Left lobe of liver (tissue), 2 donors: ENCODE measurements at regions not wholly inside any gene's neighbourhood (a gene's known extent, or its start where the extent isn't known, plus 50 kb on each side); places are given as distances from the start of the nearest gene placed in this dataset.
"Not testable (repeated sequence)": the region's sequence is repeated elsewhere in the genome, so short reads cannot be mapped to it uniquely, and the experiment has no call there.

ENCODE experiments used
- ATAC-seq: fragments of 200-7000 bp; cut with Tn5 transposase; one replicate; pipeline ENCODE4 v1.9.1; 2020; ENCODE audit warnings: mild to moderate bottlenecking, moderate library complexity
- DNase-seq: peaks from one replicate; pipeline ENCODE4 v3.0.0-alpha.2; 2020; ENCODE audit warnings: low spot score
- donor health status: DM: no; HTN: no; CAD: no; lungs with moderate emphysema.
- donor health status: DM: no; HTN: yes; CAD: no.

DNA sequence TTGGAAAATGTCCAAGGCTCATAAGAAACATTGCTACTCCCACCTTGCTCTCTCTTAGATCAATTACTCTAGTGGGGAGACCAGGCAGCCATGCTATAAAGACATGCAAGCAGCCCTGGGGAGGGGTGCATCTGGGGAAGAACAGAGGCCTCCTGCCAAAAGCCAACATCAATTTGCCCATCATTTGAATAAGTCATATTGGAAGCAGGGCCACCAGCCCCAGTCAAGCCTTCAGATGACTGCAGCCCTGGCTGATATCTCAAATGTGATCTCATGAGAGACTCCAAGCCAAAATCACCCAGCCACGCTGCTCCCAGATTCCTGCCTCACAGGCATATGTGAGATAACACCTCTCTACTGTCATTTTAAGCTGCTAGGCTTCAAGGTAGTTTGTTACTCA, 157.5 kb upstream of the PDE1C start:
- DNase-seq: no peak
- ATAC-seq: no peak

DNA sequence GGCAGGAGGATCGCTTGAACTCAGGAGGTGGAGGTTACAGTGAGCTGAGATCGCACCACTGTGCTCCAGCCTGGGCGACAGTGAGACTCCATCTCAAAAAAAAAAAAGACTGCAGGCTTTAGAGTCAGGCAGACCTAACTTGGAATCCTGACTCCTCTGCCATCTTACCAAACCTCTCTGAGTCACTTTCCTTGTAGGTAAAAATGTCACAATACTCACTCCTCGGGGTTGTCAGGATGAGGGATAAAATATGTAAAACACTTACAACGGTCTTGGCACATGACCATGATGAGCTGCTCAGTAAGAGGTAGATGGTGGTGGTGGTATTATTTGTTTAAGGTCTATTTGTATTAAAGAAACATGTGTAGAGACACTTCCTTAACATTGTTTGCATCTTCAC, 154.1 kb upstream of the PDE1C start:
- no peak for ATAC-seq
- DNase-seq: no peak

DNA sequence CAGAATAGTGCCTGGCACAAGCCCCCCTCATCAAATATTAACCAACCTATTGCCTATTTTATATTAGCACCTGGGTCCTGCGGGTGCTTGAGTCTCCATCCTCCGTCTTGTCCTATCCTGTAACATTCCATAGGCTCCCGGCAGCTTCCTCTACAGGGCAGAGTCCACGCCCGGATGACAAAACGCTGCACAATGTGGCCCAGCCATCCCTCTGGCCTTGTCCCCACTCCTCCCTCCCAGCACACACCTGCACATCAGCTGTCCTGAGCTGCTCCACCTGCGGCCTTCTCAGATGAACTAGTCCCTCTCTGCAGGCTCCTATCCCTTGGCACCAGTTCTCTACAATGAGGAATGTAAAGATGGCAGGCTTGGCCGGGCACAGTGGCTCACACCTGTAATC, 153.5 kb upstream of the PDE1C start:
- no peak for DNase-seq
- ATAC-seq: no peak

DNA sequence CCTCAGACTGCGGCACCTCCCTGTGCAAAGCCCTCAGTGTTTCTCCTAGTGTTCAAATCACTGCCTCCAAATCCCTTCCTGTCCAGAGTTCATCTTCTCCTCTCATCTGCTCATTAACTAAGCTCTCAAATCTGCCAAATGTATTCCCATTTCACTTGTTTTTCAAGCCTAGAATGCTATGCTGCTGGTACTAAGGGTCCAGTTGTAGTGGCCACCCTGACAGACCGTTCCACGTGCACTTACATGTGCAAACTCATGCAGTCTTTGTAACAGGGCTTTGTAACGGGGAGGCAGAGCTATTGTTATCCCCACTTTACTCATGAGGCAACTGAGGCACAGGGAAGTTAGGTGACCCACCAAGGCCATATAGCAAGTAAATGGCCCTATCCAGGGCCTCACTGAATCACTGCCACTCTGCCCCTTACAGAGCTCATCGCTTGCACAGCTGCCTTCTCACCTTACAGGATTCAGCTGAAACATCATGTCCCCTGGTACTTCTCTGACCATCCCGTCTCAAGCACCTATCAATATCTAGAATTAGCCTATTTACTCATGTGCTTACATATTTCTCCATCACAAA, 153.0 kb upstream of the PDE1C start:
- ATAC-seq: no peak
- no peak for DNase-seq

DNA sequence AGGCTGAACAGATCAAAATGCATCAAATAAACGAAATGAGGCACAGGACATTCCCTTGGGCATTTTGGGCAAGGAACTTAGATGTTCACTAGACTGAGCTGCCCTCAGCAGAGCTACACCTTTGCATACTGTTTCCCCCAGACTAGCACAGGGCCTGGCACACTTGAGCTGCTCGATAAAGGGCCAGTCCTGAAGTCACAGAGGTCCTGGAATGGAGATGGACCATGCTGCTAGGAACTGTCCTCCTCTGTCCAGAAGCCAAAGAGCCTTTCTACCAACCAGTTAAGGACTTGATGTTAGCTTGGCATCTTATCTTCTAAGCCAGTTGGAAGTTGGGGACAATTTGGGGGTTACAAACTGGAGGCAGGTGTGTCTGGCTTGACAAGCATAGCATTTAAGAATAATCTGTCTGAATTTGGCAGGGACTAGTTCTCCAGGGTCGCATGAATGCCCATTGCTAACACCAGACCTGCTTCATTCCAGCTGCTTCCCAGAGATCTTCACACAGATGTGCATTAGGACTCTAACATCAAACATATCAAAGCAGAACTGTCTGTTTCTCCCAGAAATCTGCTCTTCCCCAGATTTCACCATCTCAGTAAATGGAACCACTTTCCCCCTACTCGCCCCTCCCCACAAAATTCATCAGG, 152.2 kb upstream of the PDE1C start:
- no peak for DNase-seq
- ATAC-seq: no peak

DNA sequence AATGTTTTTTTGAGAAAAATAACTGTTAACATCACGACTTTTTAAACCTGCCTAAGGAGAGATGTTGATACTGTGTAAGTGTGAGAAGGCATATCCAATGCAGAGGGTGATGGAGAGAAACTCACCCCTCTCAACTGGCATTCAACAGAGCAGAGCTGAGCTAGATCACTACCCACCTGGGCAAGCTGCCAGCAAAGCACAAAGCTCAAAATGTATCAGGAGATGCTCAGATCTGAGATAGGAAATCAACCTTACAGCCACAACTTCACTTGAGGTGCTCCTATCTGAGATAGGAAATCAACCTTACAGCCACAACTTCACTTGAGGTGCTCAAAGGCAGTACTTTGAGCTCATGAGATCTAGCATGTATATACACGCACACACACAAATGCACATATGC, 151.5 kb upstream of the PDE1C start:
- no peak for ATAC-seq
- no peak for DNase-seq

DNA sequence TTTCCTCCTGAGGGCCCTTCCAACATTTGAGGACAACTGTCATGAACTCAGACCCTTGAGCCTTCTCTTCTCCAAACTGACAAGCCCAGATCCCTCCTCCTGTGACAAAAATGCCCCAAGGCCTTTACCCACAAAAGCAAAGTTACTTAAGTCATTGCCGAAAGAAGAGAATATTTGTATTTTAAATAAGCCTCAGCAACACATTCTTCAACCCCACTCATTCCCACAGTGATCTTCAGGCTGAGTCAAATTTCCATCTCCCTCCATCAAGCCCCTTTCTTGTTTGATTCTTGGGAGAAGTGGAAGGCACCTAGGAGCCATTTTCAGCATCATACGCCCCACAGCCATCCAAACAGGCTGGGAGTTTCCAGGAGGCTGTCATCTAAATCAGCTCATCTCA, 150.8 kb upstream of the PDE1C start:
- DNase-seq (no peak), ATAC-seq (no peak)

DNA sequence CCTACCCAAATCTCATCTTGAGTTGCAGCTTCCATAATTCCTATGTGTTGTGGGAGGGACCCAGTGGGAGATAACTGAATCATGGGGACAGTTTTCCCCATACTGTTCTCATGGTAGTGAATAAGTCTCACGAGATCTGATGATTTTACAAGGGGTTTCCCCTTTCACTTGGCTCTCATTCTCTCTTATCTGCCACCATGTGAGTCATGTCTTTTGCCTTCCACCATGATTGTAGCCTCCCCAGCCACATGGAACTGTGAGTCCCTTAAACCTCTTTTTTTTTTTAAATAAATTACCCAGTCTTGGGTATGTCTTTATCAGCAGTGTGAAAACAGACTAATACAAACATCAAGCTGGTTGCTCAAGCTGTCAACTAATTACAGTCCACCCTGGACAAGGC, 149.6 kb upstream of the PDE1C start:
- DNase-seq, ATAC-seq: not testable (repeated sequence)

DNA sequence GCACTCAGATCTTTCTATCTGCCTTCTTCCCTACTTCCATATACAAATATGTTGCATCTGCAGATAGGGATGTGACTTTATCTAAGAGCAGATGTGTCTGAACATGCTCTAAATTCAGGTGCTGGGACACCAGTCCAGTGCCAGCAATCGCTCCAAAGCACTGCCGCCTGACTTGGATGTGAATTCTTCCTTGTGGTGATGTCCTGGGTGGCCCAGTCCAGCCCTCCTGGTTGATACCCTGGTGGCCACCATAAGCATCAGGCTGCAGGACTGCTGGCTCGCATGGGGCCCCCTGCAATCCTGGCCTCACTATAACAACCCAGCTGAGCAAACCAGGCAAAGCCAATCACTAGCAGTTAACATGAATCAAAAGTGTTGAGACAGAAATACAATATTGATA, 149.2 kb upstream of the PDE1C start:
- no peak for DNase-seq
- ATAC-seq: no peak

DNA sequence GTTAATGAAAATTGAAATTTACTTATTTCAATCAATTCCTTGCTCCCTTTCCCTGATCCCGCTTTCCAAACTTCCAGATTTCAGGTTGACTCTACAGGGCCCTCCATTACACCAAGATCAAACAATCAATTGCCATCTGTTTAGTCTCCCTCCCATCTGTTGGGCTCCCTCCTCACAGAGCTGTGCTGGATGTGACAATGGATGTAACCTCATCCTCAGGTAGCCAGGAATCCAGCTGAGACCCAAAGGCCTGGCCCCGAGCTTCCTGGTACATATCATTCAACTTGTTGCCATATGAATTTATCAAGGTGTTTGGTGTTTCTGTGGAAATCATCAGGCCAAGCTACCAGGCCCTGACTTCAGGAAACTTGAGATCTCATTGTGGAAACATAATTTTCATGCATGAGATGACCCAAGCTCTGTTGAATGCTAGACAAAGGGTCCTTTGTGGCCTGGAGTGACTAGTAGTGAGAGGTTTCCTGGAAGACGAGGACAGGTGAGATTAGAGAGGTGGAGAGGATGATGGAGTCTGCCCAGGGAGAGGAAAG, 148.6 kb upstream of the PDE1C start:
- DNase-seq: no peak
- ATAC-seq: no peak

DNA sequence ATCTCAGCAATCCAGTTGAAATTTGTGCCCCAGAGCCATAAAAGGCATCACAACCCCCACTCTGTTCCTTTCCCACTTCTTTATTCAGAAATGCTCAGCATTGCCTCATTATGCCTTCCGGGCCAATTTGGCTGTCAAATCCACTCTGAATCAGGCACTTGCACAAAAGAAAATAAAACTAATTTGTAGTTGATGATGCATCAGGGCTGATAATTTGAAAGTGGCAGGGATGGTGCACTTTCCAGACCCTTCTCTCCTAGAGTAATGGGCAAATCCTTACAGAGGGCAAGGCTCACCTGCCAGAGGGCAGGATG, 147.9 kb upstream of the PDE1C start:
- DNase-seq (no peak), ATAC-seq (no peak)

DNA sequence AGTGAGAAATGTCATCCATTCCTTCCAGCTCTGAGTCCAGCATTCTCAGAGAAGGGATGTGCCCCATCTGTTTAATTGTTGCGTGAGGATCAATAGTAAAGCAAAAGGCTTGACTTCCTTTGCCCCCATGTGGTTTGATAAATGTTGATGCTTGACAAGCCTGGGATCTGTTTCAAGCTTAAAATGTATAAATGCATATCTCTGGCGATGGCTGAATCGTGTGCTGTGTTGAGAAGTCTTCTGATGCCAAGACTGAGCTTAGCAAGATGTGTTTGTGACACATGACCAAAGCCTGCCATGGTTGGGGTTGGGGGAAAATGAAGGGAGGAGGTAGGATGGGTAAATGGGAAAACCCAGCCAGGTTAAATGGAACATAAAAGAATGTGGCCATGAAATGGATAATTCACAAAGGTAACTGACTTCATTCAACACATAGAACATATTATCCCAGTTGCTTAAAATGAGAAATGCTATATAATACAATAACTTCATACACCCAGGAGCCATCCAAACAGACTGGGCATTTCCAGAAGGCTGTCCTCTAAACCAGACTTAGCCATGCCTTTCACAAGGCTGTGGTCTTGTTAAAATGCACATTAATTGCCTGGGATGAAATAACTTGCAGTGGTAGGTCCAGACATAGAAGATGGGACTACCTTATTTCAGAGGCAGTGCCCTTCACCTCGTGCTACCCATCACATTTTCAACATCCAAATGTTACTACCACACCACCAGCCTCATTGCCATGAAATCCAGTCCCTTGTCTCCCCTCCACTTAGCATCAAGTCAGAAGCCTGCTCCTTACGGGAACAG, 147.3 kb upstream of the PDE1C start:
- DNase-seq: no peak
- ATAC-seq: no peak

DNA sequence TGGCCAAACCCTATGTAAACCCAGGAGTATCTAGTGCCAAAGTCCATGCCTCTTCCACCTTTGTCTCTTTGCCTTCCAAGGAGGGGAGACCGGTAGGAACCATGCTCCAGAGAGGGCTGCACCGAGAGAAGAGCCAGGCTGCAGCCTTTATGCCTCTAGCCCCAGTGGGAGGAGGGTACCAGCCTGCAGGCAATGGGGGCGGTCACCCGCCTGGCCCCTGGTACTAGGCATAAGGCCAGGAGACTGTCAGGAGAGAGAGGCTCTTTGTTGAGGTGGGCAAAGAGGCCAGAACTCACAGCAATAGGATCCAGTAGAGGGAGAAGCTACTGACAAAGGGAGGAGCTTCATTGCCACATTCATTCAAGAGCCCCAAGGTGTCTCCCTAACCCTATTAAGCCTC, 146.6 kb upstream of the PDE1C start:
- ATAC-seq: no peak

DNA sequence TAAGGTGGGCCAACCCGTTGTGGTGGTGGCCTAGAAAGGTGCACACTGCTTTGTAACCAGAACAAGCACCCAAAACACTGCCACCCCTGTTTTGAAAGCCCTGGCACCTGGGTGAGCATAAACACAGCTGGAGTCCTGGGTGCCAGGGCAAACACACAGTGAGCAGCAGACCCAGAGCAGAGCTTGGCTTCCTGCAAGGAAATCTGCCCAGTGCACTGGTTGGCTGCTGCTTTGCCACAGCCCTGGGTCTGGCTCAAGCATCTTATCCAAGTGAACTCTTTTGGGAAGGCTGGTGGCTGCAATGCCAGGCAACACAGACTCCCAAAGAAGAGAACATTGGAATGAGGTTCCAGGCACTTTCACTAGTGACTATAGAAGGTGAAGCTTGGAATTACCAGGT, 145.5 kb upstream of the PDE1C start:
- DNase-seq: no peak
- no peak for ATAC-seq

More for the DNA sequence above, 146.6 kb upstream of the PDE1C start:
- DNase-seq: no peak

DNA sequence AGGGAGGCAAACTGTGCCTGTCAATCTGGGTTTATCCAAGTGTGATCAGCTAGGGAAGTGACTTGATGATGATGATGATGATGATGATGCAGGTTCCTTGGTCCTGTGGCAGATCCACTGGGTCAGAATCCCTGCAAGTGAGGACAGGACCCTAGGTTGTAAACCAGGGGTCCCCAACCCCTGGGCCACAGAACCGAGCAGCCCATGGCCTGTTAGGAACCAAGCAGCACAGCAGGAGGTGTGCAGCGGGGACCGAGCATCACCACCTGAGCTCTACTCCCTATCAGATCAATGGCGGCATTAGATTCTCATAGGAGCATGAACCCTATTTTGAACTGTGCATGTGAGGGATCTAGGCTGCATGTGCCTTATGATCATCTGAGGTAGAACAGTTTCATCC, 144.7 kb upstream of the PDE1C start:
- ATAC-seq: no peak
- no peak for DNase-seq

DNA sequence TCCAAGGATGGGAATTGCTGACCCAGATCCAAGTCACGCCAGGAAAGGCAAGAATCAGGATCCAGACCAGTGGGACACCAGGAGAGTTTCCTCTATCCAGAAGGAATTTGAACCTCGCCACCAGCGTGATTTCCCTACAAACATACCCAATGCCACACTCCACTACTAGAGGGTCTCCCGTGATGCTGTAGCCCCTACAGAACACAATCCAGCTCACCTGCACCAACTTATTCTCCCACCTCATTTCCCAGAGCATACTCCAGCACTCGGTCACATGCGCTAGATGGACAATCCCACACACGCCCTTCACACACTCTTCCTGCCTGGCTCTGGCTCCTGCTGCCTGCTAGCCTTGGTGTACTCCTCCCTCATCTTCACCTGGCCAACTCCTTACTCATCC, 142.1 kb upstream of the PDE1C start:
- ATAC-seq: no peak
- DNase-seq: no peak

DNA sequence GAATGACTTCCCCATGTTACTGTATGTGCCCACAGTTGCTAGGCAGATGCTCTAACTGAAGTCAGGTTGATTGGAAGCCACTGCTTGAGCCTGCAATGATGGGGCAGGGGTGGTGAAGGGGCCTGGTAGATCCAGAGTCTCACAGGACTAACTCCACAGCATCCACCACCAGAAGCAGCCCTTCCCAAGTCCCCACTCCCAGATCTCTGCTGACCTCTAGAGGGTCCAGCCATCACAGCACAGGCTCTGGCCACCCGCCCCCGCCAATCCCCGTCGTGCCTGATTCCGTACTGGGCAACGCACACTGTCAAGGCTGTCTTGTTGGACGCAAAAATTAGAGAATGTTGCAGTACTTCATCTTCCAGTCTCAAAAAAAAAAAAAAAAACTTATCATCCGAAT, 136.8 kb upstream of the PDE1C start:
- DNase-seq (no peak), ATAC-seq (no peak)

DNA sequence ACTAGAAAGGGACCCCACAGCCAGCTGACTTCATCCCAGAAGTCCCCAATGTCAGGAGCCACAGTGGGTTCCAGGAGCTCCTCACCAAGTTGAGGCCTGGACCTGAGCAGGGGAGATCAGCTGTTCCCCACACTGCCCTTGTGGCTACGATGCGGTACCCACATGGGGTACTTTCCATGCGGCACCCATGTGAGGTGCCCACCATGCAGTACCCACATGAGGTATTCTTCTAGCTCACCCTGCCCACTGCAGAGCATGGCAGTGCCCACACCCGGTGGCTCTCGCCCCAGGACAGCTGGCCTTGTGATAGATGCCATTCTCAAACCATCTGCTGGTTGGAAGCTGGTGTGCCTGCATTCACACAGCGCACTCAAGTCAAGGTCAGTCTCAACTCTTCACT, 136.3 kb upstream of the PDE1C start:
- ATAC-seq (no peak), DNase-seq (no peak)

DNA sequence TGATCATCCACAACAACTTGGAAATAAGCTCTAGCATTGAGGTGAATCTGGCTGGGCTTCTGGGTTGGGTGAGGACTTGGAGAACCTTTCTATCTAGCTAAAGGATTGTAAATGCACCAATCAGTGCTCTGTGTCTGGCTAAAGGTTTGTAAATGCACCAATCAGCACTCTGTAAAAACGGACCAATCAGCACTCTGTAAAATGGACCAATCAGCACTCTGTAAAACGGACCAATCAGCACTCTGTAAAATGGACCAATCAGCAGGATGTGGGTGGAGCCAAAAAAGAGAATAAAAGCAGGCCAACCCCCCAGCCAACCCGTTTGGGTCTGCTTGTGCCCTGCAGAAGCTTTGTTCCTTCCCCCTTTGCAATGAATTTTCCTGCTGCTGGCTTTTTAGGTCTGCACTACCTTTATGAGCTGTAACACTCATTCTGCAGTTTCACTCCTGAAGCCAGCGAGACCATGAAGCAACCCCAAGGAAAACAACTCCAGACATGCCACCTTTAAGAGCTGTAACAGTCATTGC, 135.2 kb upstream of the PDE1C start:
- ATAC-seq, DNase-seq: not testable (repeated sequence)

DNA sequence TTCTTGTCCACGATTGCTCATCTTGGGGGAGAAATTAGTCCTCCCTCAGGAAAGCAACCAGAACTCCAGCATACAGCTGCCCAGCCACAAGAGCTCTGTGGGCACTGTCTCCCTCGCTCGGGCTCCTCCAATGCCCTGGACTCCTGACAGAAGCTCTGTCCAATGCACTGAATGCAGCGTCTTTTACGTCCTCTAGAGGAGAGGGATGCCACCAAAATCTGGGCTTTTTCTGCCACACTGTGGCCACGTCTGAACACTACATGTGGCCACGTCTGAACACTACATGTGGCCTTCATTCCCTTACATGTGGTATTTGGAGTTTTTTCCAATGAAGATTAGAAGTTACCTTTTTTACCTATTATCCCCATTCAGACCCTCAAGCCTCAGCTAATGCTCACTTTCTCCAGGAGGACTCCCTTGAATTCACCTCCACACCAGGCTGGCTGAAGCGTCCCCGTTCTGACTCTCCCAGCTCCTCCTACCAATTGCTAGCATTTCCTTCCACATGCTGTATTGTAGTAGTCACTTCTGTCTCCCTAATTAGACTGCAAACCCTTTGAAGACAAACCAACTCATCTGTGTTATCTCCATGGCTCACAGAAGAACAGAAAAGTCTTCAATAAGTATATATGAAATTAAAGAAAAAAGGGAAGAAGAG, 134.3 kb upstream of the PDE1C start:
- DNase-seq: no peak

DNA sequence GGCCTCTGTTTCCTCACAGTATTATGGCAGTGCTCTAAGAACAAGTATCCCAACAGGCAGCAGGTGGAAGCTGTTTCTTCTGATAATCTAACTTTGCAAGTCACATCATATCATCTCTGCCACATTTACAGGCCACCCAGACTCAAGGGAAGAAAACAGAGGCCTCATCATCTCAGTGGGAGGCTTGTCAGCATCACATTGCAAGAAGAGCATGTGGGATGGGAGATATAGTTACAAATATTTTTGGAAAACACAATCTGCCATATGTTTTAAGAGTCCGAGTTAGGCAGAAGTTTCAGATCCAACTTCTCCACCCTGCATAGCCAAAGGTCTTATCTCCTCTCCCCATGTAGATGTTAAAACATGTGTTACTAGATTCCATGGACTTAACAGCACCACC, 130.4 kb upstream of the PDE1C start:
- ATAC-seq (no peak), DNase-seq (no peak)

More for the DNA sequence above, 134.3 kb upstream of the PDE1C start:
- ATAC-seq: peak; percentile 85
